ENCODE measurements at regions not wholly inside any gene's neighbourhood (a gene's known extent, or its start where the extent isn't known, plus 50 kb on each side); places are given as distances from the start of the nearest gene placed in this dataset.

DNA sequence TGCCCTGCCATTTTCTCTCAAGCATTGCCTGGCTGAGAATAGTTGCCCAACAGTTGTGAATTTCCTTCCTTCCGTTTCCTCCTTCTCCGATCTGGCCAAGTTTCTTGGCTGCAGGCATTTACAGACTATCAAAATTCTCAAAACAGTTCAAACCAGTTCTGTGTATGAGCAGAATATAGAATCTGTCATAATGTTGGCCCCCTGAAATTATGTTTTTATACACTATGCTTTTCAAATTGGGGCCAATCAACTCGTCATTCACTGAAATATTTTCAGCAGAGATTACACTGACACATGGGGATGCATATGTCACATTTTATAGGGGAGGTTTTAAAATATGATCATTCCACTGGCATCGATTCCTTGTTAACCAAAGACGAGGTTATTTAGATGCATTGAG lies 284.2 kb upstream of the TMTC4 start:
- no peak overlapping the region for H3K23ac ChIP-seq (ENCODE audit: low read depth, low read length)
- BruUV-seq (replicated peaks) = no TSS peak
- no peak overlapping the region for H3K14ac ChIP-seq (replicated peaks; ENCODE audit: low read depth, low read length)
- H4K91ac ChIP-seq (ENCODE audit: insufficient read depth, low read depth, low read length) = no peak overlapping the region
- ATAC-seq (ENCODE audit: low read depth) (no peak), DNase-seq (no peak)
- no peak overlapping the region for H3K4ac ChIP-seq (ENCODE audit: low read depth, low read length)
- POLR2A ChIA-PET (ENCODE audit: unreplicated experiment) = no interaction called here
- no peaks in the 10 kb centered on the region for H3K27me3 ChIP-seq (ENCODE audit: control insufficient read depth, insufficient read depth, low read length)
- H4K20me1 ChIP-seq (ENCODE audit: insufficient read depth, low read length) = no peaks in the 10 kb centered on the region
- no peaks in the 10 kb centered on the region for H3K36me3 ChIP-seq (ENCODE audit: control insufficient read depth, insufficient read depth, low read length)
- H2BK20ac ChIP-seq (ENCODE audit: low read depth, low read length) = no peak overlapping the region
- no peaks in the 10 kb centered on the region for H3K79me1 ChIP-seq (ENCODE audit: low read depth in 1 of 2, low read length in 2 of 2)
- H2BK120ac ChIP-seq (ENCODE audit: low read depth, low read length) = no peak overlapping the region
- no peak for TF ChIP-seq CHD1 (IDR thresholded peaks at IDR 0.05; ENCODE audit: low read depth, low read length)
- TF ChIP-seq, protein P1, sequence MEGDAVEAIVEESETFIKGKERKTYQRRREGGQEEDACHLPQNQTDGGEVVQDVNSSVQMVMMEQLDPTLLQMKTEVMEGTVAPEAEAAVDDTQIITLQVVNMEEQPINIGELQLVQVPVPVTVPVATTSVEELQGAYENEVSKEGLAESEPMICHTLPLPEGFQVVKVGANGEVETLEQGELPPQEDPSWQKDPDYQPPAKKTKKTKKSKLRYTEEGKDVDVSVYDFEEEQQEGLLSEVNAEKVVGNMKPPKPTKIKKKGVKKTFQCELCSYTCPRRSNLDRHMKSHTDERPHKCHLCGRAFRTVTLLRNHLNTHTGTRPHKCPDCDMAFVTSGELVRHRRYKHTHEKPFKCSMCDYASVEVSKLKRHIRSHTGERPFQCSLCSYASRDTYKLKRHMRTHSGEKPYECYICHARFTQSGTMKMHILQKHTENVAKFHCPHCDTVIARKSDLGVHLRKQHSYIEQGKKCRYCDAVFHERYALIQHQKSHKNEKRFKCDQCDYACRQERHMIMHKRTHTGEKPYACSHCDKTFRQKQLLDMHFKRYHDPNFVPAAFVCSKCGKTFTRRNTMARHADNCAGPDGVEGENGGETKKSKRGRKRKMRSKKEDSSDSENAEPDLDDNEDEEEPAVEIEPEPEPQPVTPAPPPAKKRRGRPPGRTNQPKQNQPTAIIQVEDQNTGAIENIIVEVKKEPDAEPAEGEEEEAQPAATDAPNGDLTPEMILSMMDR (conservative IDR thresholded peaks at IDR 0.05; ENCODE audit: low read depth, low read length) = no peak
- TF ChIP-seq MXI1 (IDR thresholded peaks at IDR 0.05; ENCODE audit: borderline replicate concordance, low read depth, low read length) = no peak
- TF ChIP-seq BHLHE40 (IDR thresholded peaks at IDR 0.05; ENCODE audit: low read depth, low read length) = no peak
- TF ChIP-seq SMC3 (IDR thresholded peaks at IDR 0.05; ENCODE audit: low read depth, low read length) = no peak
- no peak for TF ChIP-seq CEBPB (IDR thresholded peaks at IDR 0.05; ENCODE audit: low read depth, low read length)
- no peak for TF ChIP-seq RFX5 (IDR thresholded peaks at IDR 0.05; ENCODE audit: low read depth, low read length)
- TF ChIP-seq RCOR1 (IDR thresholded peaks at IDR 0.05; ENCODE audit: insufficient replicate concordance, low read length) = no peak
- TF ChIP-seq, protein P2, sequence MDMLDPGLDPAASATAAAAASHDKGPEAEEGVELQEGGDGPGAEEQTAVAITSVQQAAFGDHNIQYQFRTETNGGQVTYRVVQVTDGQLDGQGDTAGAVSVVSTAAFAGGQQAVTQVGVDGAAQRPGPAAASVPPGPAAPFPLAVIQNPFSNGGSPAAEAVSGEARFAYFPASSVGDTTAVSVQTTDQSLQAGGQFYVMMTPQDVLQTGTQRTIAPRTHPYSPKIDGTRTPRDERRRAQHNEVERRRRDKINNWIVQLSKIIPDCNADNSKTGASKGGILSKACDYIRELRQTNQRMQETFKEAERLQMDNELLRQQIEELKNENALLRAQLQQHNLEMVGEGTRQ (IDR thresholded peaks at IDR 0.05; ENCODE audit: low read depth, low read length) = no peak
- no peak for TF ChIP-seq NFE2L2 (IDR thresholded peaks at IDR 0.05; ENCODE audit: low read depth, low read length)
- TF ChIP-seq, protein P3, sequence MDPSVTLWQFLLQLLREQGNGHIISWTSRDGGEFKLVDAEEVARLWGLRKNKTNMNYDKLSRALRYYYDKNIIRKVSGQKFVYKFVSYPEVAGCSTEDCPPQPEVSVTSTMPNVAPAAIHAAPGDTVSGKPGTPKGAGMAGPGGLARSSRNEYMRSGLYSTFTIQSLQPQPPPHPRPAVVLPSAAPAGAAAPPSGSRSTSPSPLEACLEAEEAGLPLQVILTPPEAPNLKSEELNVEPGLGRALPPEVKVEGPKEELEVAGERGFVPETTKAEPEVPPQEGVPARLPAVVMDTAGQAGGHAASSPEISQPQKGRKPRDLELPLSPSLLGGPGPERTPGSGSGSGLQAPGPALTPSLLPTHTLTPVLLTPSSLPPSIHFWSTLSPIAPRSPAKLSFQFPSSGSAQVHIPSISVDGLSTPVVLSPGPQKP (IDR thresholded peaks at IDR 0.05; ENCODE audit: borderline replicate concordance, low read depth, low read length) = no peak
- no peak for TF ChIP-seq RAD21 (IDR thresholded peaks at IDR 0.05; ENCODE audit: low read length)
- TF ChIP-seq POLR2A (IDR thresholded peaks at IDR 0.05; ENCODE audit: low read depth, low read length) = no peak
- TF ChIP-seq MAFK (IDR thresholded peaks at IDR 0.05; ENCODE audit: low read depth, low read length) = no peak
- no peak for TF ChIP-seq MAZ (IDR thresholded peaks at IDR 0.05; ENCODE audit: borderline replicate concordance, low read depth, low read length)
- TF ChIP-seq FOS (IDR thresholded peaks at IDR 0.05; ENCODE audit: low read depth, low read length) = no peak
- H2AK9ac ChIP-seq (replicated peaks; ENCODE audit: low read depth, low read length, poor library complexity) = no peak overlapping the region
- H4K8ac ChIP-seq (ENCODE audit: low read depth in 2 of 2, low read length in 2 of 2) = no peak overlapping the region
- no peak overlapping the region for H3K4me3 ChIP-seq (ENCODE audit: insufficient read depth, low read depth, low read length)
- intact Hi-C loops (cut with micrococcal nuclease) (no loop called here), dilution Hi-C loops (cut with HindIII; ENCODE audit: low sequenced_read_pairs, unreplicated experiment) (no loop called here), in situ Hi-C loops (cut with MboI; ENCODE audit: low sequenced_read_pairs) (no loop called here)
- no peak overlapping the region for H2AK5ac ChIP-seq (ENCODE audit: low read depth, low read length)
- no CpG with 5 or more reads among the region's 5 CpGs for WGBS, 2 experiments (ENCODE audit: extremely low coverage in 2 of 2, insufficient read length in 1 of 2)
- CTCF ChIA-PET = interaction anchor here (0.7 to 1.5 kb wide), 2 partner anchors 17 to 47 kb away, joined by 3 to 4 read pairs; no protein-coding TSS in a partner anchor
- no peak overlapping the region for H3K56ac ChIP-seq (ENCODE audit: extremely low read depth, insufficient read depth, low read length)
- no peaks in the 10 kb centered on the region for H3K9me3 ChIP-seq (ENCODE audit: control insufficient read depth, insufficient read depth, low read length)
- H2BK5ac ChIP-seq (ENCODE audit: low read depth, low read length, poor library complexity, severe bottlenecking) = no peak overlapping the region
- no peak overlapping the region for H2BK15ac ChIP-seq (ENCODE audit: low read depth, low read length)
- no peaks in the 10 kb centered on the region for H3K9me1 ChIP-seq (ENCODE audit: insufficient read depth, low read length)
- no peak overlapping the region for H3K9ac ChIP-seq (ENCODE audit: low read depth, low read length)
- H4K5ac ChIP-seq (ENCODE audit: low read depth, low read length) = no peak overlapping the region
- no peak overlapping the region for H3K18ac ChIP-seq (ENCODE audit: low read depth, low read length)
- no peak overlapping the region for H2AFZ ChIP-seq (replicated peaks; ENCODE audit: low read length, poor library complexity)
- H3K4me1 ChIP-seq (ENCODE audit: control insufficient read depth, insufficient read depth, low read length) = no peaks in the 10 kb centered on the region
- no peak overlapping the region for H3K27ac ChIP-seq (ENCODE audit: insufficient read depth, low read length)
- no peak overlapping the region for H3K4me2 ChIP-seq (ENCODE audit: low read depth, low read length)
